Stomach smooth muscle (tissue), 2 donors: ENCODE measurements at regions not wholly inside any gene's neighbourhood (a gene's known extent, or its start where the extent isn't known, plus 50 kb on each side); places are given as distances from the start of the nearest gene placed in this dataset.

Experiments
- H3K27ac ChIP-seq: one replicate; pipeline ENCODE4 v1.7.0; 2013; ENCODE audit warnings: mild to moderate bottlenecking, low read length, inconsistent platforms
- H3K27me3 ChIP-seq, 2 donors: one replicate each; pipeline ENCODE4 v1.7.0; 2013; ENCODE audit warnings: low read length in 2 of 2; ENCODE audit not compliant: insufficient read depth in 2 of 2, control insufficient read depth in 1 of 2
- H3K36me3 ChIP-seq, 2 donors: one replicate each; pipeline ENCODE4 v1.7.0; 2013; ENCODE audit warnings: low read length in 2 of 2; ENCODE audit not compliant: control insufficient read depth in 2 of 2, insufficient read depth in 2 of 2
- H3K4me1 ChIP-seq: one replicate; pipeline ENCODE4 v1.7.0; 2013; ENCODE audit warnings: low read length; ENCODE audit not compliant: control insufficient read depth, insufficient read depth
- H3K4me3 ChIP-seq, 2 donors: one replicate each; pipeline ENCODE4 v1.7.0; 2013; ENCODE audit warnings: low read length in 2 of 2
- H3K9ac ChIP-seq, 2 donors: one replicate each; pipeline ENCODE4 v1.7.0; 2013; ENCODE audit warnings: low read length in 2 of 2, mild to moderate bottlenecking in 1 of 2
- H3K9me3 ChIP-seq, 2 donors: one replicate each; pipeline ENCODE4 v1.7.0; 2013; ENCODE audit warnings: low read length in 2 of 2; ENCODE audit not compliant: control insufficient read depth in 2 of 2
- donor health status: healthy.
- donor health status: Pancreatic carcinoma.

GRCh38 chr1:57886376-57886775 is 462.5 kb upstream of the DAB1 start:
- Histone ChIP-seq H3K4me1 (no peaks in the 10 kb centered on the region), H3K9me3 (no peaks in the 10 kb centered on the region), H3K9ac (no peak overlapping the region), H3K36me3 (no peaks in the 10 kb centered on the region), H3K27ac (no peak overlapping the region), H3K4me3 (no peak overlapping the region), H3K27me3 (no peaks in the 10 kb centered on the region)

GRCh38 chr1:57883642-57883995 is 459.8 kb upstream of the DAB1 start:
- Histone ChIP-seq H3K36me3 (no peaks in the 10 kb centered on the region), H3K4me1 (no peaks in the 10 kb centered on the region), H3K27me3 (no peaks in the 10 kb centered on the region), H3K9me3 (no peaks in the 10 kb centered on the region), H3K4me3 (no peak overlapping the region), H3K27ac (no peak overlapping the region), H3K9ac (no peak overlapping the region)

- Histone ChIP-seq H3K4me3 (no peak overlapping the region), H3K36me3 (no peaks in the 10 kb centered on the region), H3K9ac (no peak overlapping the region), H3K27ac (no peak overlapping the region), H3K27me3 (no peaks in the 10 kb centered on the region), H3K4me1 (no peaks in the 10 kb centered on the region), H3K9me3 (no peaks in the 10 kb centered on the region)
Observed at GRCh38 chr1:57882934-57883641, 459.2 kb upstream of the DAB1 start.

GRCh38 chr1:57882072-57882471 is 458.2 kb upstream of the DAB1 start:
- no peaks in the 10 kb centered on the region for H3K36me3 ChIP-seq
- H3K9ac ChIP-seq, result no peak overlapping the region
- H3K27ac ChIP-seq, result no peak overlapping the region

GRCh38 chr1:57881639-57882038 is 457.8 kb upstream of the DAB1 start:
- H3K36me3 ChIP-seq, result no peaks in the 10 kb centered on the region
- no peak overlapping the region for H3K9ac ChIP-seq
- no peaks in the 10 kb centered on the region for H3K9me3 ChIP-seq
- H3K27me3 ChIP-seq, result no peaks in the 10 kb centered on the region
- no peak overlapping the region for H3K4me3 ChIP-seq
- no peaks in the 10 kb centered on the region for H3K4me1 ChIP-seq
- H3K27ac ChIP-seq, result no peak overlapping the region

More at GRCh38 chr1:57882072-57882471, 458.2 kb upstream of the DAB1 start:
- Histone ChIP-seq H3K27me3 (no peaks in the 10 kb centered on the region), H3K4me1 (no peaks in the 10 kb centered on the region), H3K9me3 (no peaks in the 10 kb centered on the region), H3K4me3 (no peak overlapping the region)

GRCh38 chr1:57879700-57880099 is 455.8 kb upstream of the DAB1 start:
- no peaks in the 10 kb centered on the region for H3K4me1 ChIP-seq
- no peak overlapping the region for H3K9ac ChIP-seq
- no peak overlapping the region for H3K27ac ChIP-seq
- no peaks in the 10 kb centered on the region for H3K27me3 ChIP-seq
- no peaks in the 10 kb centered on the region for H3K9me3 ChIP-seq
- no peaks in the 10 kb centered on the region for H3K36me3 ChIP-seq
- no peak overlapping the region for H3K4me3 ChIP-seq

GRCh38 chr1:57874418-57874877 is 450.6 kb upstream of the DAB1 start:
- Histone ChIP-seq H3K9ac (no peak overlapping the region), H3K4me3 (no peak overlapping the region), H3K36me3 (no peaks in the 10 kb centered on the region), H3K9me3 (no peaks in the 10 kb centered on the region), H3K4me1 (no peaks in the 10 kb centered on the region), H3K27me3 (no peaks in the 10 kb centered on the region), H3K27ac (no peak overlapping the region)

- no peak overlapping the region for H3K9ac ChIP-seq
- H3K4me3 ChIP-seq, result no peak overlapping the region
Observed at GRCh38 chr1:57872913-57873312, 449.1 kb upstream of the DAB1 start.

GRCh38 chr1:57868908-57869307 is 445.0 kb upstream of the DAB1 start:
- Histone ChIP-seq H3K27me3 (no peaks in the 10 kb centered on the region), H3K9ac (no peak overlapping the region), H3K4me1 (no peaks in the 10 kb centered on the region), H3K4me3 (no peak overlapping the region), H3K27ac (no peak overlapping the region), H3K9me3 (no peaks in the 10 kb centered on the region), H3K36me3 (no peaks in the 10 kb centered on the region)

More at GRCh38 chr1:57872913-57873312, 449.1 kb upstream of the DAB1 start:
- no peaks in the 10 kb centered on the region for H3K9me3 ChIP-seq
- no peak overlapping the region for H3K27ac ChIP-seq
- no peaks in the 10 kb centered on the region for H3K4me1 ChIP-seq
- no peaks in the 10 kb centered on the region for H3K36me3 ChIP-seq
- no peaks in the 10 kb centered on the region for H3K27me3 ChIP-seq

- no peak overlapping the region for H3K4me3 ChIP-seq
- H3K27ac ChIP-seq, result no peak overlapping the region
- H3K36me3 ChIP-seq, result no peaks in the 10 kb centered on the region
- H3K9me3 ChIP-seq, result no peaks in the 10 kb centered on the region
- no peak overlapping the region for H3K9ac ChIP-seq
- no peaks in the 10 kb centered on the region for H3K4me1 ChIP-seq
- H3K27me3 ChIP-seq, result no peaks in the 10 kb centered on the region
Observed at GRCh38 chr1:57868239-57868638, 444.4 kb upstream of the DAB1 start.

GRCh38 chr1:57866998-57867397 is 443.1 kb upstream of the DAB1 start:
- Histone ChIP-seq H3K27ac (no peak overlapping the region), H3K36me3 (no peaks in the 10 kb centered on the region), H3K9me3 (no peaks in the 10 kb centered on the region), H3K27me3 (no peaks in the 10 kb centered on the region), H3K4me1 (no peaks in the 10 kb centered on the region), H3K9ac (no peak overlapping the region), H3K4me3 (no peak overlapping the region)
